ENCODE measurements at regions not wholly inside any gene's neighbourhood (a gene's known extent, or its start where the extent isn't known, plus 50 kb on each side); places are given as distances from the start of the nearest gene placed in this dataset.

- no peak for TF ChIP-seq ZNF462 (CRISPR knock-in tag; IDR thresholded peaks at IDR 0.05)
These were observed 405.1 kb upstream of the KLF4 start (continued) for GRCh38 chr9:107894572-107895261.

- no peaks in the 10 kb centered on the region for H3K27me3 ChIP-seq (ENCODE audit: insufficient read depth)
- peaks cover 10% of the 10 kb centered on the region for H3K4me1 Mint-ChIP-seq
- no peak overlapping the region for H3K27ac Mint-ChIP-seq
- TF ChIP-seq REST (IDR thresholded peaks at IDR 0.05; ENCODE audit: unreplicated experiment): no peak
- no peak for TF ChIP-seq STAT1 (IDR thresholded peaks at IDR 0.05; ENCODE audit: unreplicated experiment)
- H3K4me1 ChIP-seq (ENCODE audit: insufficient read depth): peaks cover 12% of the 10 kb centered on the region
- H4K20me1 ChIP-seq (replicated peaks; ENCODE audit: insufficient read depth): no peaks in the 10 kb centered on the region
- no peaks in the 10 kb centered on the region for H3K79me2 ChIP-seq (replicated peaks; ENCODE audit: insufficient read depth)
- H3K36me3 ChIP-seq (ENCODE audit: insufficient read depth): no peaks in the 10 kb centered on the region
- H3K9me2 ChIP-seq (ENCODE audit: insufficient read depth): peaks cover 3% of the 10 kb centered on the region; the same call in 1 of the 2 replicates
- no peak overlapping the region for H3K4me3 Mint-ChIP-seq
- H3K27me3 Mint-ChIP-seq (ENCODE audit: insufficient read depth, low read depth, poor library complexity): peaks cover 3% of the 10 kb centered on the region
- no peaks in the 10 kb centered on the region for H3F3A ChIP-seq (replicated peaks; ENCODE audit: low read depth)
- no peak overlapping the region for H3K4me2 ChIP-seq
- DNase-seq (ENCODE audit: low spot score) (no peak), ATAC-seq (no peak)
- no peak overlapping the region for H3K27ac ChIP-seq (ENCODE audit: low read depth)
- H2AFZ ChIP-seq: no peak overlapping the region
- no peak overlapping the region for H3K4me3 ChIP-seq
- peaks cover 3% of the 10 kb centered on the region; the same call in 1 of the 3 replicates for H3K9me3 Mint-ChIP-seq
- peaks cover 3% of the 10 kb centered on the region; the same call in 2 of the 3 replicates for H3K36me3 Mint-ChIP-seq (ENCODE audit: low read depth)
These were observed 401.4 kb upstream of the KLF4 start for GRCh38 chr9:107890921-107891465.

Measured in GM23338 (cell line).